Lower lobe of right lung (tissue), 2 donors: ENCODE measurements at regions not wholly inside any gene's neighbourhood (a gene's known extent, or its start where the extent isn't known, plus 50 kb on each side); places are given as distances from the start of the nearest gene placed in this dataset.

ENCODE experiments used
- ATAC-seq, 2 donors: fragments of 200-7000 bp; cut with Tn5 transposase; one replicate each; pipeline ENCODE4 v1.9.1; 2020 to 2022; ENCODE audit warnings: mild to moderate bottlenecking in 2 of 2, moderate library complexity in 2 of 2
- DNase-seq: peaks from one replicate; pipeline ENCODE4 v3.0.0-alpha.2; 2020
- H3K27ac ChIP-seq: fragments of 200-600 bp; one replicate; pipeline ENCODE4 v1.8.0; 2022
- H3K27me3 ChIP-seq: fragments of 200-600 bp; one replicate; pipeline ENCODE4 v1.8.0; 2022; ENCODE audit warnings: low read depth
- H3K36me3 ChIP-seq: fragments of 200-600 bp; one replicate; pipeline ENCODE4 v1.8.0; 2022; ENCODE audit warnings: mild to moderate bottlenecking
- H3K4me1 ChIP-seq: fragments of 200-600 bp; one replicate; pipeline ENCODE4 v1.8.0; 2022
- H3K4me3 ChIP-seq: fragments of 200-600 bp; one replicate; pipeline ENCODE4 v1.8.0; 2022; ENCODE audit warnings: mild to moderate bottlenecking
- H3K9me3 ChIP-seq: fragments of 200-600 bp; one replicate; pipeline ENCODE4 v1.8.0; 2022
- intact Hi-C: fragments of 100-400 bp; cut with DNase I; formaldehyde crosslinking; loops from one replicate; pipeline ENCODE4 v1.11.0; 2022
- TF ChIP-seq, protein P1 (sequence below): fragments of 200-600 bp; IDR thresholded peaks from one replicate; pipeline ENCODE4 v1.8.0; 2022; ENCODE audit warnings: antibody characterized with exemption, mild to moderate bottlenecking
- donor health status: DM: no; HTN: yes; CAD: no; lungs with severe emphysema.

DNA sequence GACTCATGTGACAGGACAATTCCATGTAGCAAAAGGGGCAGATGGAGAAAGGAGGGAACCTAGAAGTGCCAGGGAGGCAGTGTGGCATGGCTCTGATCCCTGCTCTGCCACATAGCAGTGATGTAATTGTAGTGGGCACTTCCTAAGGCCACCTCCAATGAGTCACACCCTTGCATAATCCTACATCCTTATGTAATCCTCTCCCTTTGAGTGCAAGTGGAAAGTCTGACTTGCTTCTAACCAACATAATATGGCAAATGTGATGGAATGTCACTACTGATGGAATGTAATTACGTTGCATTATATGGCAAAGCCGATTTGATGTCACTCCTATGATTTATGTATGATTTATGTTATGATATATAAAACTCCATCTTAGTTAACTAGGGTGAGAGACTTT lies 72.9 kb upstream of the ATP2C1 start:
- Histone ChIP-seq H3K27me3 (no peaks in the 10 kb centered on the region), H3K27ac (no peak overlapping the region), H3K4me1 (peaks cover 8% of the 10 kb centered on the region), H3K9me3 (no peaks in the 10 kb centered on the region), H3K36me3 (no peaks in the 10 kb centered on the region), H3K4me3 (no peak overlapping the region)
- peak; percentile 57 for DNase-seq
- intact Hi-C loops, result no loop called here
- ATAC-seq, result peak; percentile 92 to 94
- TF ChIP-seq, protein P1, sequence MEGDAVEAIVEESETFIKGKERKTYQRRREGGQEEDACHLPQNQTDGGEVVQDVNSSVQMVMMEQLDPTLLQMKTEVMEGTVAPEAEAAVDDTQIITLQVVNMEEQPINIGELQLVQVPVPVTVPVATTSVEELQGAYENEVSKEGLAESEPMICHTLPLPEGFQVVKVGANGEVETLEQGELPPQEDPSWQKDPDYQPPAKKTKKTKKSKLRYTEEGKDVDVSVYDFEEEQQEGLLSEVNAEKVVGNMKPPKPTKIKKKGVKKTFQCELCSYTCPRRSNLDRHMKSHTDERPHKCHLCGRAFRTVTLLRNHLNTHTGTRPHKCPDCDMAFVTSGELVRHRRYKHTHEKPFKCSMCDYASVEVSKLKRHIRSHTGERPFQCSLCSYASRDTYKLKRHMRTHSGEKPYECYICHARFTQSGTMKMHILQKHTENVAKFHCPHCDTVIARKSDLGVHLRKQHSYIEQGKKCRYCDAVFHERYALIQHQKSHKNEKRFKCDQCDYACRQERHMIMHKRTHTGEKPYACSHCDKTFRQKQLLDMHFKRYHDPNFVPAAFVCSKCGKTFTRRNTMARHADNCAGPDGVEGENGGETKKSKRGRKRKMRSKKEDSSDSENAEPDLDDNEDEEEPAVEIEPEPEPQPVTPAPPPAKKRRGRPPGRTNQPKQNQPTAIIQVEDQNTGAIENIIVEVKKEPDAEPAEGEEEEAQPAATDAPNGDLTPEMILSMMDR, result no peak

DNA sequence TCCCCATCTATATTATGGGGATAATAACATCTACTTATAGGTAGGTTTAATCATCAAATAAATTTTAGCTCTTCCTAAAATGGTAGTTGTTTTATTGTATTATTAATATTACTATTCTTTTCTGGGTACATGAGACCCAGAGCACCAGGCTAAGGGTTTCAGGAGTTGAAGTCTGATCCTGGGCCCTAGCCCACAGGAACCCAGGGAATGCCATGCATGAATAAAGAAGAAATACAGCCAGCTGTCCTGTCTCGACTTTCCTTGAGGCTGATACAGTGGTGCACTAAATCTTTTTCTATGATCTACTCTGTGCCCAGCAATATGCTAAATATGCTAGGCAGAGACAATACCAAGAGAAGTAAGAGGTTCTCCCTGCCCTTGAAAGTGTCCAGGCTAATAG lies 72.1 kb upstream of the ATP2C1 start:
- intact Hi-C loops, result no loop called here

DNA sequence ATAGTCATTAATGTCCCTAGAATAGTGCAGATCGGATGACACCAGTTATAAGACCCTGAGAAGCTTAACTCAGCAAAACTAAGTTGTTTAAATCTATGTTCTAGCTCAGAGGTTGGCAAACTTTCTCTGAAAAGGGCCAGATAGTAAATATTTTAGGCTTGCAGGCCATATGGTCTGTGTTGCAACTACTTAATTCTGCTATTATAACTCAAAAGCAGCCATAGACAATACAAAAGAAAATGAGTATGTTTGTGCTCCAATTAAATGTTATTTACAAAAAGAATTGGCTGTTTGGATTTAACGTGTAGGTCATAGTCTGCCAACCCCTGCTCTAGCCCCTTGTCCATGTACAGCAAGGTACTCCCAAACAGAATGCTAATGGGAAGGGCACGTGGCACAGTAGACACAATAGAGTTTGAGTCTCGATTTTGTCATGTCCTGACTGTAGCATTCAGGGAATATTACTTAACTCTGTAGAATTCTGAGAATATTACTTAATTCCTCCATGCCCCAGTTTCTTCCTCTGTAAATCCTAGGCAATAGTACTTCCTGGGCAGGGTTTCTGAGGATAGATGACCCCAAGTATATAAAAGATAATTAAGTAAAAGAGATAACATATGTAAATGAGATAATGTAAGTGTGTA lies 70.5 kb upstream of the ATP2C1 start:
- Histone ChIP-seq H3K9me3 (no peaks in the 10 kb centered on the region), H3K4me1 (peaks cover 8% of the 10 kb centered on the region), H3K27ac (no peak overlapping the region), H3K27me3 (no peaks in the 10 kb centered on the region), H3K36me3 (no peaks in the 10 kb centered on the region), H3K4me3 (no peak overlapping the region)
- intact Hi-C loops, result no loop called here
- TF ChIP-seq, protein P1, result no peak
- ATAC-seq (peak; percentile 38 to 45), DNase-seq (no peak)

More for the DNA sequence above, 72.1 kb upstream of the ATP2C1 start:
- TF ChIP-seq, protein P1, result no peak
- no peaks in the 10 kb centered on the region for H3K36me3 ChIP-seq
- peaks cover 8% of the 10 kb centered on the region for H3K4me1 ChIP-seq
- H3K27ac ChIP-seq, result no peak overlapping the region
- no peak for DNase-seq
- ATAC-seq, result no peak
- H3K9me3 ChIP-seq, result no peaks in the 10 kb centered on the region
- H3K27me3 ChIP-seq, result no peaks in the 10 kb centered on the region
- no peak overlapping the region for H3K4me3 ChIP-seq

DNA sequence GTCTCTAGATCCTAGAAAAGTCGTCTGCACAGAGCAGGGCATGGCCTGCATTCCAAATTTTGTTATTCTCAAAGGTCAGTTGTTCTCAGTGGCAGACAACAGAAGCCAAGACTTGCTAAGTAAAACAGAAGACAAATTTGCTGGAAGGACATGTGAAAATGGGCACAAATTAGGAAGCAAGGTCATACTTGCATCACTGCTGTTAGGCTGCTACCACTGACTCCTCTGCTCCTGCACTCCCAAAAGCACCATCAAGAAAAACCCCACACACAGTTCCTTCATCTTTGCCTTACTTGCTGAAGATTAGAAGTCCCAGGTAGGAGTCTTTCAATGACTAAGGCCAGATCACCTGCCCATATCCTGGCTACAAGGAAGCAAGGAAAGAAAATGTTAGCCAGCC lies 69.9 kb upstream of the ATP2C1 start:
- no peaks in the 10 kb centered on the region for H3K36me3 ChIP-seq

DNA sequence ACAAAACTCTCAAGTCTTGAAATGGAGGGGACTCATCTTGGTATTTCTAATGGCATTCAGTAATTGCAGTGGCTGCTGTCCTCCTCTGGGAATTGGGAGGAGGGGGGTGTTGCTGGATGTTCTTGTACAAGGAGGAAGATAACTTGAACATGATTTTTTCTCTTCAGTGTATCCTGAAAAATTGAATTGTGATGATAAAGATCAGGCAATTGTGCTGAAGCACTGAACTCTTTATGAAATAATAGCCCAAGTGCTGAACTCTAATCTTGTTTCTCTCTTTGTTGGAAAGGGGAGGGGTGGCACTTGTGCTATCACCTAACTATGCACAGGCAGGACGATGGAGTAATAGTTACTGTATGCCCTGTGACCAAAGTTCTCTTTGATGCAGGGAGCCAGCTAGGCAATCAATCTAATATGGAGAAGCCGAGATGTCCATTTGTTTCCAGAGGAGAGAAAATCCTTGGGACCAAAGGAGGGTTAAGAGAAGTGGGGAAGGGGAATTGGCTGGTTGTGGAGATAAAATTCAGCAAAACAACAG lies 68.1 kb upstream of the ATP2C1 start:
- no peaks in the 10 kb centered on the region for H3K27me3 ChIP-seq
- H3K4me1 ChIP-seq, result peaks cover 5% of the 10 kb centered on the region
- DNase-seq (no peak), ATAC-seq (no peak)
- intact Hi-C loops, result no loop called here
- TF ChIP-seq, protein P1, result no peak
- H3K36me3 ChIP-seq, result no peaks in the 10 kb centered on the region
- no peaks in the 10 kb centered on the region for H3K9me3 ChIP-seq
- no peak overlapping the region for H3K27ac ChIP-seq
- no peak overlapping the region for H3K4me3 ChIP-seq

More for the DNA sequence above, 69.9 kb upstream of the ATP2C1 start:
- H3K27me3 ChIP-seq, result no peaks in the 10 kb centered on the region
- no peaks in the 10 kb centered on the region for H3K9me3 ChIP-seq
- no peak overlapping the region for H3K27ac ChIP-seq
- intact Hi-C loops, result no loop called here
- ATAC-seq (no peak), DNase-seq (no peak)
- H3K4me3 ChIP-seq, result no peak overlapping the region
- TF ChIP-seq, protein P1, result no peak
- peaks cover 8% of the 10 kb centered on the region for H3K4me1 ChIP-seq
